GM21528 (cell line): ENCODE measurements at regions not wholly inside any gene's neighbourhood (a gene's known extent, or its start where the extent isn't known, plus 50 kb on each side); places are given as distances from the start of the nearest gene placed in this dataset.
"Not testable (repeated sequence)": the region's sequence is repeated elsewhere in the genome, so short reads cannot be mapped to it uniquely, and the experiment has no call there.

Source experiments
- ATAC-seq: cut with Tn5 transposase; IDR thresholded peaks from one replicate; pipeline ENCODE4 v1.9.1; 2021; ENCODE audit warnings: mild to moderate bottlenecking, moderate library complexity; ENCODE audit not compliant: unreplicated experiment, low FRiP score

DNA sequence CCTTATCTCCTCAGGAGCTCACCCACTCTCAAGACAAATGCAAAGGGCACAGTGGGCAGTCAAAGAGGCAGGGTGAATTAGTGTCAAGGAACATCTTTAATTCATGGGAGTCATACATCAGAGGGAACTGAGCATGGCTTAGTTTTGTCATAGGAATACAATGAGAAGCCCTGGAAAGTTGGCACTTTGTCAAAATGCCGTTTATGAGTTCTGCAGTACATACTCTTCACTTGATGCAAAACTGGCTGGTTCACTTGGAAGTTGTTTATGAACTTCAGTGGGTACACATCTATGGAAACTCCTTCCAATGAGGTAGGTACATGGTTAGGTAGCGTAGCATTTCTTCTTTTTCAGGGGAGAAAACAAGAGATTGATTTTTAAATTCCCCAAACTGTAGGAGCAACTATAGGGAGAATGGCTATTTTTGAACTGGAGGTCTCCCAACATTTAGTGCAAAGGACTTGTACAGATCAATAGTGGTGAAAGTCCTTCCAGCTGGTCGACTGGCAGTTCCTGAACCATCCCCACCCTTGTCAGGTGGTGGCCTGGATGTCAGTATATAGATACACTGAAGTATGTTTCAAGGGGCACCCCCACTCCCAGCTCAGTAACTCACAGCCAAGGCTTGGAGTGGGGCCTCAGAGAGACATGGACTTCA lies 580.5 kb downstream of the REEP3 start:
- no peak for ATAC-seq

- no peak for ATAC-seq
These were observed 581.0 kb downstream of the REEP3 start for GRCh38 chr10:64102264-64102633.

DNA sequence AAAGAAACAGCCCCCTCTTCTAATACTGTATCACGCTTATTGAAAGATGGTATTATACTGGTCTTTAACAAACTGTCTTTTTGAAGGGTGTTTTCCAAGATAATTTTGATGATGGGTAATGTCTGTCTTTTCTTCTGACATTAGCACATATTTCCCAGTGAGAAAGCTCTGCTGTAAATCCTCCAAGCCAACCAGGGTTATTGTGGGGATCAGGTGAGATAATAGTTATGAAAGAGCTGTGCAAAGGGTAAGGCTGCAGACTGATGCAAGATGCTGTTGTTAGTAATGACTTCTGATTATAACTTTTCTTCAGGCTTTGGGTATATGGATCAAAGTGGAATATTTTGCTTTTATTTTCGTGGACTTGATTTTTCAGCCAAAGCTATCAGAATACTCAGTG lies 581.7 kb downstream of the REEP3 start:
- no peak for ATAC-seq

DNA sequence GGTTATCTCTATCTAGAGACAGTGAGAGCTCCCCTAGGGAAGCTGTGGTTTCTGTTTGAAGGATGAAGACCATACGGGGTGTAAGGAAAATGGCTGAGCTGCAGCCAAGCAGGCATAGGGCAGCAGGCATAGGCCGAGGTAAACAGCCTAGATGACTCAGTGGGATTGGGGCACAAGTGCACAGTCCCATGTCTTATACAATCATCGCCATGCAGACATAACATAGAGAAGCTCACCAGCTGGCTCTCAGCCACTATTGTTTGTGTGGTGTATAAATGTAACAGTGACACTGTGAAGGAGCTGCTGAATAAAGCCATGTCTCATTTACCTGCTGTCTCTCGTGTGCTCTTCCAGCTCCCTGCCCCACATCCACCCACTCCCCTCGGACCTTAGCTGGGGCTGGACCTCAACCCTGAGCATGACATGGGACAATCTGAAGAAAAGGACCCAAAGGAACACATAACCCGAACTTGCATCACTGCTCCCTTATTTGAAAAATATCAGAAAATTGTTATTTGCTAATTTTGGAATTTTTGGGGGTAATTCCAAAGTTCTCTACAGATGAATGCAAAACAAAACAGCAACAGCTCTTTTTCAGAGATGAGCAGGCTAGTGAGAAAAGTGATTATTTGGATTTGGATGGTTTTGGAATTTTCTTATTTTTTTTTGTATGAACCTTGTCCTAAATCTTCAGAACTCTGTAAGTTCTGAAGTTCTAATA lies 582.7 kb downstream of the REEP3 start:
- no peak for ATAC-seq

- no peak for ATAC-seq
These were observed 588.8 kb downstream of the REEP3 start for GRCh38 chr10:64109926-64110495.

- ATAC-seq: no peak
These were observed 591.6 kb downstream of the REEP3 start for GRCh38 chr10:64112701-64113355.

GRCh38 chr10:64113375-64113774 lies 592.2 kb downstream of the REEP3 start:
- ATAC-seq: no peak

GRCh38 chr10:64113792-64114191 lies 592.6 kb downstream of the REEP3 start:
- ATAC-seq: no peak

DNA sequence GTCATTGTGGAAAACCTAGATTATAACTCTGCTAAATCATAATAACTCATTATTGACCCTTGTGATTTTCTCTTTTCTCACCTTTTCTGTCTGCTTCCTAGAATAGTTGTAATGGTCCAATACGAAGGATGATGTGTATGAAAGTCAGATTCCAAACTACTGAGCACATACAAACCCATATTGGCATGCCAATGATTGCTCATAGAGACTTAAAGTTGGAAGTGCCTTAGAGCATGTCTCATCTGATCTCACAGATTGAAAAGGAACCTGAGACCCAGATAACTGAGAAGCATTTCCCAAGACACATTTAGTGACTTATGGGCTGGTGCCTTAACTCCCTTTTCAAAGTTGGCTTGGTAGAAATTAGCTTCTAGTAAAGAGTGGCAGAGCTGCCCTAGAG lies 594.3 kb downstream of the REEP3 start:
- no peak for ATAC-seq

- no peak for ATAC-seq
These were observed 594.9 kb downstream of the REEP3 start for GRCh38 chr10:64115908-64116643.

DNA sequence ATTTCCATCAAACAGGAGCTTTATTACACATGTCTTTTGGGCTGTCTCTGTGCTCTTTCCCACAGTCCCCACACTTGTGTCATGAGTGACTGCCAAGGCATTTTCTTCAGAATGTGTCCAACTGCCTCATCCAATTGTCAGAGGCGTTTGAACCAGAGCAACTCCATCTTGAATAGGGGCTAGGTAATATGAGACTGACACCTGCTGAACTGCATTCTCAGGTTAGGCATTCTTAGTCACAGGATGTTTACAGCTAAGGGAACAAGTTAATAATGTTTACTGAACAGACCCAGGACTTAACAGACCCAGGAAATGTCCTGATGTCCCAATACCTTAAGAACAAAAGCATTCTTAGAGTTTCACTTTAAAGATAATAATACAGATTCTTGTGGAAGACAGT lies 595.5 kb downstream of the REEP3 start:
- ATAC-seq: no peak

DNA sequence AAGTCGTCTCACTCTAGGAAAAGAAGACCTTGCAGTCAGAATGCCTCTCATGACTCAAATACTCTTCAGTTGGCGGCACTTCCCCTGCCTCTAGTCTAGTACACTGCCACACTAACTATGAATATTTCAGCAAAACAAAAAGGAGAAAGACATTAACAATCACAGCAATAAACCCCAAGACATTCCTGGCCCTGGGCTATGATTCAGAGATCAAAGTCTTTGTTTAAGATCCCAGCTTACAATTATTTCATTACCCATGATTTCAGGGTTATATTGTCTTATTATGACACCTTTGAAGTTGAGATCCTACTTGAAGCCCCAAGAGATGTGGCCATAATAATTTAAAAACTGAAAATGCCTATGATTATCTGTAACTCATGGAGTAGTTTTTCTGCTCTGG lies 597.5 kb downstream of the REEP3 start:
- no peak for ATAC-seq

- ATAC-seq: not testable (repeated sequence)
These were observed 599.2 kb downstream of the REEP3 start for GRCh38 chr10:64120301-64120980.

- no peak for ATAC-seq
These were observed 609.0 kb downstream of the REEP3 start for GRCh38 chr10:64130152-64130551.

GRCh38 chr10:64134676-64135075 lies 613.5 kb downstream of the REEP3 start:
- ATAC-seq: no peak

- ATAC-seq: no peak
These were observed 621.2 kb downstream of the REEP3 start for GRCh38 chr10:64142395-64142794.

- ATAC-seq: no peak
These were observed 627.4 kb downstream of the REEP3 start for GRCh38 chr10:64148607-64149006.

- no peak for ATAC-seq
These were observed 635.0 kb downstream of the REEP3 start for GRCh38 chr10:64156166-64156565.

GRCh38 chr10:64158551-64158950 lies 637.4 kb downstream of the REEP3 start:
- no peak for ATAC-seq
